Neural cell (in vitro differentiated cells): ENCODE measurements at regions not wholly inside any gene's neighbourhood (a gene's known extent, or its start where the extent isn't known, plus 50 kb on each side); places are given as distances from the start of the nearest gene placed in this dataset.

Experiments used
- H2AFZ ChIP-seq: fragments of 200-600, 300-800 bp; sonication (generic), shearing (Covaris generic); 2 replicates; pipeline ENCODE4 v1.6.0; 2014; ENCODE audit warnings: low read depth, mild to moderate bottlenecking, antibody characterized with exemption, low read length, moderate library complexity
- H3F3A ChIP-seq: fragments of 200-600 bp; shearing (Covaris generic); 2 replicates; pipeline ENCODE4 v1.6.1; 2016; ENCODE audit warnings: mild to moderate bottlenecking, moderate library complexity, mixed read lengths, antibody characterized with exemption, low read length; ENCODE audit not compliant: insufficient read depth, poor library complexity, severe bottlenecking
- H3K27ac ChIP-seq: fragments of 200-600, 300-800 bp; sonication (generic), shearing (Covaris generic); 2 replicates; pipeline ENCODE4 v1.5.1; 2014; ENCODE audit warnings: mild to moderate bottlenecking, low read length, moderate library complexity
- H3K27me3 ChIP-seq: fragments of 300-800, 200-600 bp; sonication (generic), shearing (Covaris generic); 2 replicates; pipeline ENCODE4 v1.6.0; 2014; ENCODE audit warnings: mild to moderate bottlenecking, low read depth, low read length, moderate library complexity; ENCODE audit not compliant: insufficient read depth
- H3K36me3 ChIP-seq: fragments of 300-800, 200-600 bp; sonication (generic), shearing (Covaris generic); 2 replicates; pipeline ENCODE4 v1.5.1; 2014; ENCODE audit warnings: mild to moderate bottlenecking, antibody characterized with exemption, low read length, moderate library complexity; ENCODE audit not compliant: insufficient read depth
- H3K4me2 ChIP-seq: fragments of 300-800, 200-600 bp; sonication (generic), shearing (Covaris generic); 2 replicates; pipeline ENCODE4 v1.6.0; 2014; ENCODE audit warnings: mild to moderate bottlenecking, low read length
- H3K4me3 ChIP-seq: fragments of 300-800, 200-600 bp; sonication (generic), shearing (Covaris generic); 2 replicates; pipeline ENCODE4 v1.5.1; 2014; ENCODE audit warnings: mild to moderate bottlenecking, low read length, moderate library complexity
- H3K79me2 ChIP-seq: fragments of 200-600 bp; shearing (Covaris generic); replicated peaks from 2 replicates; pipeline ENCODE4 v1.6.0; 2014; ENCODE audit warnings: mild to moderate bottlenecking, low read length, moderate library complexity; ENCODE audit not compliant: insufficient read depth
- H3K9ac ChIP-seq: fragments of 300-800, 200-600 bp; sonication (generic), shearing (Covaris generic); 2 replicates; pipeline ENCODE4 v1.6.1; 2016; ENCODE audit warnings: mild to moderate bottlenecking, low read length, mixed read lengths
- H3K9me2 ChIP-seq: fragments of 200-600 bp; shearing (Covaris generic); 2 replicates; pipeline ENCODE4 v1.6.1; 2016; ENCODE audit warnings: mild to moderate bottlenecking, low read length, mixed read lengths; ENCODE audit not compliant: insufficient read depth
- H3K9me3 ChIP-seq: fragments of 200-600, 300-800 bp; sonication (generic), shearing (Covaris generic); 2 replicates; pipeline ENCODE4 v1.6.1; 2016; ENCODE audit warnings: mild to moderate bottlenecking, mixed run types, low read length, moderate library complexity, mixed read lengths
- H4K20me1 ChIP-seq: fragments of 200-600 bp; shearing (Covaris generic); 2 replicates; pipeline ENCODE4 v1.6.1; 2016; ENCODE audit warnings: mild to moderate bottlenecking, mixed run types; ENCODE audit not compliant: insufficient read depth
- EP300 ChIP-seq: fragments of 450-650 bp; conservative IDR thresholded peaks from 2 replicates; pipeline ENCODE4 v1.6.1; 2014; ENCODE audit warnings: antibody characterized with exemption, mild to moderate bottlenecking, moderate library complexity; ENCODE audit not compliant: poor library complexity, severe bottlenecking
- EZH2 ChIP-seq: fragments of 200-600, 300-800 bp; shearing (Covaris generic), sonication (generic); IDR thresholded peaks from 2 replicates; pipeline ENCODE4 v1.6.1; 2014; ENCODE audit warnings: antibody characterized with exemption, low read length, borderline replicate concordance, mild to moderate bottlenecking; ENCODE audit not compliant: insufficient read depth, poor library complexity, severe bottlenecking
- MXI1 ChIP-seq: fragments of 450-650 bp; conservative IDR thresholded peaks from 2 replicates; pipeline ENCODE4 v1.6.1; 2014; ENCODE audit warnings: antibody characterized with exemption, mild to moderate bottlenecking; ENCODE audit not compliant: poor library complexity, severe bottlenecking
- POLR2AphosphoS5 ChIP-seq: IDR thresholded peaks from 2 replicates; pipeline ENCODE4 v1.6.1; 2012
- RAD21 ChIP-seq: fragments of 450-650 bp; conservative IDR thresholded peaks from 2 replicates; pipeline ENCODE4 v1.6.1; 2014; ENCODE audit warnings: antibody characterized with exemption, mild to moderate bottlenecking, moderate library complexity
- SMC3 ChIP-seq: fragments of 450-650 bp; conservative IDR thresholded peaks from 2 replicates; pipeline ENCODE4 v1.6.1; 2014; ENCODE audit warnings: antibody characterized with exemption, mild to moderate bottlenecking, moderate library complexity; ENCODE audit not compliant: poor library complexity
- TAF1 ChIP-seq: IDR thresholded peaks from 2 replicates; pipeline ENCODE4 v1.6.1; 2012; ENCODE audit warnings: low read depth
- TF ChIP-seq, protein P1 (sequence below): fragments of 450-650 bp; IDR thresholded peaks from 2 replicates; pipeline ENCODE4 v1.5.1; 2014; ENCODE audit warnings: antibody characterized with exemption, mild to moderate bottlenecking, moderate library complexity; ENCODE audit not compliant: poor library complexity, severe bottlenecking
- TF ChIP-seq, protein P2 (sequence below): IDR thresholded peaks from 2 replicates; pipeline ENCODE4 v1.6.1; 2012; ENCODE audit warnings: borderline replicate concordance

DNA sequence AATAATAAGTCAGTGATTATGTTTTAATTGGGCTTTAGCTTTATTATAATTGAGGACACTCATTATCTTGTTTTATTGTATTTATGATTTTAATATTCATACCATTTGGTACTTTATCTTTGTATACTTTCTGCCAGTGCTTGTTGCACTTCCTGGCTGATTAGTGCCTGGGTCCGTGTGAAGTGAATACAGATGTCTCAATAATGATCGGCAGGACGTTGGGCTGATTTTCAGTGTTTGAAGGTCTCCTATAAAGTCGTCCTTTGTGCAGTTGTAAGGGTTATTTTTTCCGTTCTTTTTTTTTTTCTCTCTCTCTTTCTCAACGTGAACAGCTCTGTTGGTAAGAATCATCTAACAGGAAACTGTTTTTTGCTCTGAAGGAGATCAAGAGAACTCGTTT is 450.0 kb upstream of the POU3F2 start:
- Histone ChIP-seq H3K4me3 (no peak overlapping the region), H4K20me1 (no peaks in the 10 kb centered on the region), H3F3A (peaks cover 4% of the 10 kb centered on the region), H3K4me2 (no peak overlapping the region), H3K9me3 (no peaks in the 10 kb centered on the region), H3K27me3 (no peaks in the 10 kb centered on the region), H3K36me3 (no peaks in the 10 kb centered on the region), H3K27ac (no peak overlapping the region), H3K9ac (no peak overlapping the region), H3K9me2 (no peaks in the 10 kb centered on the region), H3K79me2 (no peaks in the 10 kb centered on the region), H2AFZ (no peak overlapping the region)
- TF ChIP-seq POLR2AphosphoS5, result no peak
- TF ChIP-seq, protein P1, sequence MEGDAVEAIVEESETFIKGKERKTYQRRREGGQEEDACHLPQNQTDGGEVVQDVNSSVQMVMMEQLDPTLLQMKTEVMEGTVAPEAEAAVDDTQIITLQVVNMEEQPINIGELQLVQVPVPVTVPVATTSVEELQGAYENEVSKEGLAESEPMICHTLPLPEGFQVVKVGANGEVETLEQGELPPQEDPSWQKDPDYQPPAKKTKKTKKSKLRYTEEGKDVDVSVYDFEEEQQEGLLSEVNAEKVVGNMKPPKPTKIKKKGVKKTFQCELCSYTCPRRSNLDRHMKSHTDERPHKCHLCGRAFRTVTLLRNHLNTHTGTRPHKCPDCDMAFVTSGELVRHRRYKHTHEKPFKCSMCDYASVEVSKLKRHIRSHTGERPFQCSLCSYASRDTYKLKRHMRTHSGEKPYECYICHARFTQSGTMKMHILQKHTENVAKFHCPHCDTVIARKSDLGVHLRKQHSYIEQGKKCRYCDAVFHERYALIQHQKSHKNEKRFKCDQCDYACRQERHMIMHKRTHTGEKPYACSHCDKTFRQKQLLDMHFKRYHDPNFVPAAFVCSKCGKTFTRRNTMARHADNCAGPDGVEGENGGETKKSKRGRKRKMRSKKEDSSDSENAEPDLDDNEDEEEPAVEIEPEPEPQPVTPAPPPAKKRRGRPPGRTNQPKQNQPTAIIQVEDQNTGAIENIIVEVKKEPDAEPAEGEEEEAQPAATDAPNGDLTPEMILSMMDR, result no peak
- TF ChIP-seq RAD21, result no peak
- TF ChIP-seq TAF1, result no peak
- no peak for TF ChIP-seq EZH2
- TF ChIP-seq EP300, result no peak
- TF ChIP-seq, protein P2, sequence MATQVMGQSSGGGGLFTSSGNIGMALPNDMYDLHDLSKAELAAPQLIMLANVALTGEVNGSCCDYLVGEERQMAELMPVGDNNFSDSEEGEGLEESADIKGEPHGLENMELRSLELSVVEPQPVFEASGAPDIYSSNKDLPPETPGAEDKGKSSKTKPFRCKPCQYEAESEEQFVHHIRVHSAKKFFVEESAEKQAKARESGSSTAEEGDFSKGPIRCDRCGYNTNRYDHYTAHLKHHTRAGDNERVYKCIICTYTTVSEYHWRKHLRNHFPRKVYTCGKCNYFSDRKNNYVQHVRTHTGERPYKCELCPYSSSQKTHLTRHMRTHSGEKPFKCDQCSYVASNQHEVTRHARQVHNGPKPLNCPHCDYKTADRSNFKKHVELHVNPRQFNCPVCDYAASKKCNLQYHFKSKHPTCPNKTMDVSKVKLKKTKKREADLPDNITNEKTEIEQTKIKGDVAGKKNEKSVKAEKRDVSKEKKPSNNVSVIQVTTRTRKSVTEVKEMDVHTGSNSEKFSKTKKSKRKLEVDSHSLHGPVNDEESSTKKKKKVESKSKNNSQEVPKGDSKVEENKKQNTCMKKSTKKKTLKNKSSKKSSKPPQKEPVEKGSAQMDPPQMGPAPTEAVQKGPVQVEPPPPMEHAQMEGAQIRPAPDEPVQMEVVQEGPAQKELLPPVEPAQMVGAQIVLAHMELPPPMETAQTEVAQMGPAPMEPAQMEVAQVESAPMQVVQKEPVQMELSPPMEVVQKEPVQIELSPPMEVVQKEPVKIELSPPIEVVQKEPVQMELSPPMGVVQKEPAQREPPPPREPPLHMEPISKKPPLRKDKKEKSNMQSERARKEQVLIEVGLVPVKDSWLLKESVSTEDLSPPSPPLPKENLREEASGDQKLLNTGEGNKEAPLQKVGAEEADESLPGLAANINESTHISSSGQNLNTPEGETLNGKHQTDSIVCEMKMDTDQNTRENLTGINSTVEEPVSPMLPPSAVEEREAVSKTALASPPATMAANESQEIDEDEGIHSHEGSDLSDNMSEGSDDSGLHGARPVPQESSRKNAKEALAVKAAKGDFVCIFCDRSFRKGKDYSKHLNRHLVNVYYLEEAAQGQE, result no peak
- no peak for TF ChIP-seq MXI1
- no peak for TF ChIP-seq SMC3

DNA sequence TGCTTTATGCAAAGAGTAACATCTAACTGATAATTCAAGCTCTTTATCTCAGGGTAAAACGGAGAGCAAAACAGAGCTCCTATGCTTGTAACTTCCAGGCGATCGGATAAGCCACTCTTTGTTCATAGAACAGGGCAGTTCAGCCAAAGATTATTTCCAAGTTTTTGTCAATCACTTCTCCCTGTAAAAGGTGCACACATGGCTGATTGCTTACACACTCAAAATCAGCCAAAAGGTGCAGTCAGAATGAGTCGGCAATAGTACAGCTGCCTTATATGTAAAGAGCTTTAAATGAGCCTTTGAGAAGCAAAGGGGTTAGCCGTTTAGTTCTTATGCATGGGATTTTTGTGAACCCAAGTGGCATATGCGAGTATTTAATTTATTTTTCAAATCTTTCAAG is 449.6 kb upstream of the POU3F2 start:
- H3K4me2 ChIP-seq, result no peak overlapping the region
- H3K79me2 ChIP-seq, result no peaks in the 10 kb centered on the region
- no peak overlapping the region for H3K27ac ChIP-seq
- H2AFZ ChIP-seq, result no peak overlapping the region
- no peaks in the 10 kb centered on the region for H3K27me3 ChIP-seq
- peaks cover 4% of the 10 kb centered on the region for H3F3A ChIP-seq
- TF ChIP-seq, protein P2, result no peak
- no peak for TF ChIP-seq SMC3
- TF ChIP-seq EP300, result no peak
- TF ChIP-seq, protein P1, result no peak
- TF ChIP-seq POLR2AphosphoS5, result no peak
- H3K36me3 ChIP-seq, result no peaks in the 10 kb centered on the region
- H3K9me2 ChIP-seq, result no peaks in the 10 kb centered on the region
- no peak overlapping the region for H3K4me3 ChIP-seq
- H3K9me3 ChIP-seq, result no peaks in the 10 kb centered on the region
- no peaks in the 10 kb centered on the region for H4K20me1 ChIP-seq
- no peak overlapping the region for H3K9ac ChIP-seq
